GM13977 (cell line): ENCODE measurements at regions not wholly inside any gene's neighbourhood (a gene's known extent, or its start where the extent isn't known, plus 50 kb on each side); places are given as distances from the start of the nearest gene placed in this dataset.

ENCODE experiments used
- DNase-seq: peaks from one replicate; pipeline ENCODE4 v3.0.0; 2012; ENCODE audit warnings: low spot score
- in situ Hi-C: fragments of 300-500 bp; cut with MboI; formaldehyde crosslinking; loops from one replicate; pipeline ENCODE4 v1.12.0; 2022; ENCODE audit warnings: low sequenced_read_pairs, low pct_unique_long_range_greater_than_20kb, mixed read lengths, inconsistent platforms; ENCODE audit not compliant: unreplicated experiment
- TF ChIP-seq, protein P1 (sequence below): IDR thresholded peaks from 2 replicates; pipeline ENCODE4 v1.5.1; 2012; ENCODE audit warnings: mild to moderate bottlenecking, control low read depth; ENCODE audit not compliant: insufficient read depth; ENCODE audit errors: extremely low read depth, missing control alignments

DNA sequence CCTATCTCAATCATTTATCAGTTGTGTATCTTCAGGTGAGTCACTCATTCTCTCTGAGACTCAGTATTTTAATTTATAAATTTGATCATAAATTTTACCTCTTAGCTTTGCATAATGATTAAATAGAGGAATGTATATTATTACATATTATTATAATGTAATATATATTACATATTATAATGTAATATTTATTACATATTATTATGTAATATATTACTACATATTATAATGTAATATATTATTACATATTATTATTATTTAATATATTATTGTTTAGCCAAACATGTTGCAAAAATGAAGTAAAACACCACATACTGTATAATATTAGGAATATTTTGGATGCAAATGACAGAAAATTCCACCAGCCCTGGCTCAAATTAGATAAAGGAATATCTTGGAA, 104.7 kb upstream of the NFIA start:
- TF ChIP-seq, protein P1, sequence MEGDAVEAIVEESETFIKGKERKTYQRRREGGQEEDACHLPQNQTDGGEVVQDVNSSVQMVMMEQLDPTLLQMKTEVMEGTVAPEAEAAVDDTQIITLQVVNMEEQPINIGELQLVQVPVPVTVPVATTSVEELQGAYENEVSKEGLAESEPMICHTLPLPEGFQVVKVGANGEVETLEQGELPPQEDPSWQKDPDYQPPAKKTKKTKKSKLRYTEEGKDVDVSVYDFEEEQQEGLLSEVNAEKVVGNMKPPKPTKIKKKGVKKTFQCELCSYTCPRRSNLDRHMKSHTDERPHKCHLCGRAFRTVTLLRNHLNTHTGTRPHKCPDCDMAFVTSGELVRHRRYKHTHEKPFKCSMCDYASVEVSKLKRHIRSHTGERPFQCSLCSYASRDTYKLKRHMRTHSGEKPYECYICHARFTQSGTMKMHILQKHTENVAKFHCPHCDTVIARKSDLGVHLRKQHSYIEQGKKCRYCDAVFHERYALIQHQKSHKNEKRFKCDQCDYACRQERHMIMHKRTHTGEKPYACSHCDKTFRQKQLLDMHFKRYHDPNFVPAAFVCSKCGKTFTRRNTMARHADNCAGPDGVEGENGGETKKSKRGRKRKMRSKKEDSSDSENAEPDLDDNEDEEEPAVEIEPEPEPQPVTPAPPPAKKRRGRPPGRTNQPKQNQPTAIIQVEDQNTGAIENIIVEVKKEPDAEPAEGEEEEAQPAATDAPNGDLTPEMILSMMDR: no peak
- in situ Hi-C loops: no loop called here
- DNase-seq: no peak

DNA sequence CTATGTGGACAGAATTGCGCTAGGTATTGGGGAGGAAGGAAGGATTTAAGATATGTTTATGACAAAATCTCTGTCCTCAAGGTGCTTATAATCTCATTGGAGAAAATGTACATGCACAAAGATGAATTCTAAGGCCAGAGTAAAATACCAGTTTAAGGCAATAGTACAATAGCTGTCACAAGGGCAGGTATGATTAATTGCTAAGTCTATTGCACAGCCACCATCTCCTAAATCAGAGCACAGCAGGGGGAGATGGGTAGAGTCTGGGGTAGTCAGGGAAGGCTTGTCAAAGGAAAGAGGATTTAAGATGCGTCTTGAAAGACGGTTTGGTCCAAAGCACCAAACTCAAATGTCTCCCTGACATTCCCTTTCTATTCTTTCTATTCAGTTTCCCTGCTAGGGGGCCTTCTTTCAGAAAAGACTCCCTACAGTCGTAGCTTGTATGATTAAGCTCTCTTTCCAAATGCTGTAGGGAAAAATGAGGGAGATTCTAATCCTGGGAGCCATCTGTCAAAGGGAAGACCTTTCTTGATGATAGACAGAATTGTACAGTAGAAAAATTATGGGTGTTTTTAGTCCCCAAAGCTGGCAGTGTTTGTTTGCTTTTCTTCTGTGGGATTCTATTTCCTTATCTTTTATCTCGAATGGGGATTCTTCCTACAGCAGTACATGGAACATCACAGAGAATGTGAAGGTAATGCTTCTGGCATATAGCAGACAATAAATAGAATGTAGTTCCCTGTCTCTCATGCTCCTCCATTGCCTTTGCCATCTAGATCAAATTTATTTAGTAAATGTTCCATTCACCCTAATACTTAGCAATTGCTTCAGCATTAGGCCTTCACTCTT, 107.6 kb upstream of the NFIA start:
- in situ Hi-C loops: no loop called here
- TF ChIP-seq, protein P1: no peak
- DNase-seq: no peak

DNA sequence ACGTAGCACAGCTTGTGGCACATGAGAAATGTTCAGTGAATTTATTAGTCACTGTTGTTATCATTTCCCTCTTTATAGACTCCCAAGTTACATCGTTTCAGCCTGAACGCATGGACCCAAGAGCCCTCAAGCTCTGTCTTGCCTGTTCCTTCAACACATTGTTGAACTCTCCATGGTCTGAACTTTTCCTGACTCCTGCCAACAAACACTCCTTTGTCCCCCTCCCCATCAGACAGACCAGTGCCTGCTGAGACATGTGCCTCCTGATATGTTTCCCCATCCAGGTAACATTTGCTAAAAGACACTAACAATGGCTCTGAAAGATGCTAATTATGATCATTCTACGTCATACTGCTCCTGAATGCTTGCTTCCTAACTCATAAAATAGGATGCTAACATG, 108.7 kb upstream of the NFIA start:
- in situ Hi-C loops: no loop called here
- DNase-seq: no peak

DNA sequence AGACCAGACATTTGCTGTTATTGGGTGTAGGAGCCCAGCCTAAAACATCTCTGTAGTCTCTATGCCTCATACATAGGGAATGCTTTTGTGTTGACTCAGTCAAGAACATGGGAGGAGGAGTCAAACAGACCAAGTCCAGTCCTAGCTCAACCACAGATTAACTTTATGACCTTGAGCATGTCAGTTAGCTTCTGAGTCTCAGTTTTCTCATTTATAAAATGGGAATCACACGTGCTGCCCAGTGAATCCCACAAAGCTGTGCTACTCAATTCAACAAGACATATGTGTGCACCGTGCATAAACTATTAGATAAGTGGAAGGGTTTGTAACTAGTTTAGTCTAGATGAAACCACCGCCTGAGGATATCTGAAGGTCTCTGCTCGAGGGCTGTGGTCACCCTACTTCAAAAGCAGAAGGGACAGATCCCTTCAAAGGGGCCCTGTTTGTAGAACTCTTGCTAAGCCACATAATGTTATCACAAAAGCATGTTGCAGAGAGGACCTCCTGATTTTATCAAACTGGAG, 109.5 kb upstream of the NFIA start:
- DNase-seq: no peak
- in situ Hi-C loops: no loop called here
- TF ChIP-seq, protein P1: no peak

More for the DNA sequence above, 108.7 kb upstream of the NFIA start:
- TF ChIP-seq, protein P1: no peak

DNA sequence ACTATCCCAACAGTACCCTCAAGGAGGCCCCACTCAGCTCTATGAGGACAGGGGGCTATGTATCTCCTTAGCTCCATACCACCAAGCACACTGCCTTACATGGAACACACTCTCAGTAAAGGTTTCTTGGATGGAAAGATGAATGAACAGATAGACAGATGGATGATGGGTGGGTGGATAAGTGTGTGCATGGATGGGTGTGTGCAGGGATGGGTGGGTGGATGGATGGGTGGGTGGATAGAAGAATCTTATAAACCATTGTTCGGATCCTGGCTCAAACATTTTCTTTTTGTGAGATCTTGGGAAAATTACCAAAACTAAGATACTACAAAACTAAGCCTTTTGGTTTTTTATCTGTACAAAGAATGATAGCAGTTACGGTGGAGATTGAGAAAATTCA, 111.0 kb upstream of the NFIA start:
- TF ChIP-seq, protein P1: no peak
- in situ Hi-C loops: no loop called here
- no peak for DNase-seq

DNA sequence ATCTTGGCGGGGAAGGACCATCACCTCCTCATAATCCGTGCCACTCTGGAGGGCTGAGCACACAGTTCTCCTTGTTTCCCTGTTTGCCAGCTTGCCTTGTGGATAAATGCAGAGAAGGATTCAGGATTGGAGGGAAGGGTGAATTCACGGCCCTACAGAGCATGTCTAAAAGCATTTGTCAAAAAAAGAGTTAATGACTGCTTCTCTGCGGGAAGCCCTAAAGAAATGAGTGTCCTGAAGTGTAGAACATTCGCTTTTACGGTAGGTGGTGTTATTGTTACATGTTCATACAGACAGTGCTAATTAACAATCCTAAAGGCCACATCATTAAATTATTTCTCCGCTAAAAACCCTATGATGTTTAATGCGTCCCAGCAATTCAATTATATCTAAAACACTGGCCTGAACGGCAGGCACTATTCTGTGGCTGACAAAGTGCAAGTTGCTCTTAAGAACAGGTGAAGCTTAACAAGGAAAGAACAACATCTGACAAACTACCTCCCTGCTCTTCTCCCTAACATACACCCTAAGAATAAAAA, 112.3 kb upstream of the NFIA start:
- TF ChIP-seq, protein P1: no peak
- DNase-seq: no peak

More for the DNA sequence above, 112.3 kb upstream of the NFIA start:
- in situ Hi-C loops: no loop called here
